ENCODE measurements at regions not wholly inside any gene's neighbourhood (a gene's known extent, or its start where the extent isn't known, plus 50 kb on each side); places are given as distances from the start of the nearest gene placed in this dataset.

DNA sequence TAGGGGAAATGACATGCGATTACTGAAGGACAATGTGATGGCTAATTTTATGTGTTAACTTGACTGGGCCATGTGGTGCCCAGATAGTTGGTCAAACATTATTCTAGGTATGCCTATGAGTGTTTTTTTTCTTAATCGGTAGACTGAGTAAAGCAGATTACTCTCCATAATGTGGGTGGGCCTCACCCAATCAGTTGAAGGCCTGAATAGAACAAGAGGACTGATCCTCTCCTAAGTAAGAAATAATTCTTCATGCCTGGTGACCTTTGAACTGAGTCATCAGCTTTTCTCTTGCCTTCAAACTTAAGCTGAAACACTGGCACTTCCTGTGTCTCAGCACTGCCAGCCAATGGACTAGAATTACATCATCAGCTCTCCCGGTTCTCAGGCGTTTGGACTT lies 164.0 kb upstream of the FGF13 start:
- Histone ChIP-seq H3K18ac (ENCODE audit: insufficient read length, low read depth, low read length) (no peak overlapping the region), H4K8ac (replicated peaks; ENCODE audit: insufficient read length, low read depth, low read length) (no peak overlapping the region), H3K23ac (ENCODE audit: insufficient read length, low read depth, low read length) (no peak overlapping the region), H4K91ac (ENCODE audit: insufficient read length, low read depth, low read length) (no peak overlapping the region), H4K5ac (ENCODE audit: insufficient read length, low read depth, low read length) (no peak overlapping the region), H3K79me2 (ENCODE audit: insufficient read depth, low read length) (0 out of 2 replicates have a peak, but pooled peaks cover 2% of the 10 kb centered on the region), H2BK12ac (ENCODE audit: insufficient read length, low read depth, low read length) (no peak overlapping the region), H3K56ac (ENCODE audit: insufficient read length, low read depth, low read length) (no peak overlapping the region), H3K27me3 (ENCODE audit: insufficient read depth, low read length) (no peaks in the 10 kb centered on the region), H3K4ac (ENCODE audit: low read depth, low read length) (no peak overlapping the region), H2BK15ac (ENCODE audit: low read depth, low read length) (no peak overlapping the region), H2BK120ac (ENCODE audit: low read depth, low read length, poor library complexity, severe bottlenecking) (no peak overlapping the region), H3K27ac (ENCODE audit: insufficient read length, low read depth, low read length) (no peak overlapping the region), H3K4me2 (ENCODE audit: insufficient read depth, insufficient read length, low read length) (no peak overlapping the region), H3K9me3 (ENCODE audit: control insufficient read depth, low read depth, low read length) (no peaks in the 10 kb centered on the region), H4K20me1 (ENCODE audit: control insufficient read depth, insufficient read depth, insufficient read length) (no peaks in the 10 kb centered on the region), H3K79me1 (ENCODE audit: insufficient read depth, low read depth, low read length, poor library complexity, severe bottlenecking) (no peaks in the 10 kb centered on the region), H2BK20ac (ENCODE audit: low read depth, low read length, poor library complexity, severe bottlenecking) (no peak overlapping the region), H3K9ac (ENCODE audit: extremely low read depth, insufficient read length, low read length) (no peak overlapping the region), H2BK5ac (ENCODE audit: insufficient read length, low read length) (no peak overlapping the region), H3K23me2 (ENCODE audit: insufficient read length, low read depth, low read length, poor library complexity, severe bottlenecking) (no peaks in the 10 kb centered on the region), H2AK5ac (ENCODE audit: insufficient read length, low read length) (no peak overlapping the region), H2AFZ (ENCODE audit: low read length) (no peak overlapping the region), H3K14ac (ENCODE audit: insufficient read depth, low read length) (no peak overlapping the region), H3K4me1 (ENCODE audit: insufficient read depth, low read length) (no peaks in the 10 kb centered on the region), H3T11ph (ENCODE audit: low read length) (no peak overlapping the region)
- Mint-ChIP-seq H3K4me3 (no peak overlapping the region), H3K27ac (no peak overlapping the region), H3K4me1 (peaks cover 8 to 11% of the 10 kb centered on the region in 2 experiments), H3K27me3 (ENCODE audit: low read depth) (no peaks in the 10 kb centered on the region), H3K9me3 (peaks cover 9 to 54% of the 10 kb centered on the region in 2 experiments), H3K36me3 (ENCODE audit: insufficient read depth in 1 of 3, low read depth in 3 of 3) (no peaks in the 10 kb centered on the region; a peak in 1 of 7 replicates)
- WGBS (ENCODE audit: extremely low coverage, insufficient read length, low lambda C conversion rate): no CpG with 5 or more reads among the region's 4 CpGs
- no peak for DNase-seq
- TF ChIP-seq, protein P1, sequence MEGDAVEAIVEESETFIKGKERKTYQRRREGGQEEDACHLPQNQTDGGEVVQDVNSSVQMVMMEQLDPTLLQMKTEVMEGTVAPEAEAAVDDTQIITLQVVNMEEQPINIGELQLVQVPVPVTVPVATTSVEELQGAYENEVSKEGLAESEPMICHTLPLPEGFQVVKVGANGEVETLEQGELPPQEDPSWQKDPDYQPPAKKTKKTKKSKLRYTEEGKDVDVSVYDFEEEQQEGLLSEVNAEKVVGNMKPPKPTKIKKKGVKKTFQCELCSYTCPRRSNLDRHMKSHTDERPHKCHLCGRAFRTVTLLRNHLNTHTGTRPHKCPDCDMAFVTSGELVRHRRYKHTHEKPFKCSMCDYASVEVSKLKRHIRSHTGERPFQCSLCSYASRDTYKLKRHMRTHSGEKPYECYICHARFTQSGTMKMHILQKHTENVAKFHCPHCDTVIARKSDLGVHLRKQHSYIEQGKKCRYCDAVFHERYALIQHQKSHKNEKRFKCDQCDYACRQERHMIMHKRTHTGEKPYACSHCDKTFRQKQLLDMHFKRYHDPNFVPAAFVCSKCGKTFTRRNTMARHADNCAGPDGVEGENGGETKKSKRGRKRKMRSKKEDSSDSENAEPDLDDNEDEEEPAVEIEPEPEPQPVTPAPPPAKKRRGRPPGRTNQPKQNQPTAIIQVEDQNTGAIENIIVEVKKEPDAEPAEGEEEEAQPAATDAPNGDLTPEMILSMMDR (conservative IDR thresholded peaks at IDR 0.05): no peak
